NCI-H2227 treated with DMSO at 0.1 percent for 48 hours (cell line): ENCODE measurements at regions not wholly inside any gene's neighbourhood (a gene's known extent, or its start where the extent isn't known, plus 50 kb on each side); places are given as distances from the start of the nearest gene placed in this dataset.

Experiments used
- DNase-seq: peaks from one replicate; lab custom pipeline; 2025; lab: John Stamatoyannopoulos, UW

GRCh38 chr9:82153032-82153431, 164.5 kb downstream of the SPATA31D1 start:
- DNase-seq: no peak

GRCh38 chr9:82154573-82154972, 166.0 kb downstream of the SPATA31D1 start:
- no peak for DNase-seq

- DNase-seq: no peak
Observed at GRCh38 chr9:82161876-82162275, 173.3 kb downstream of the SPATA31D1 start.

GRCh38 chr9:82164159-82164558, 175.6 kb downstream of the SPATA31D1 start:
- DNase-seq: no peak

GRCh38 chr9:82167296-82167695, 178.7 kb downstream of the SPATA31D1 start:
- DNase-seq: no peak

GRCh38 chr9:82168585-82168984, 180.0 kb downstream of the SPATA31D1 start:
- no peak for DNase-seq

GRCh38 chr9:82170866-82171265, 182.3 kb downstream of the SPATA31D1 start:
- no peak for DNase-seq

GRCh38 chr9:82171271-82171670, 182.7 kb downstream of the SPATA31D1 start:
- DNase-seq: no peak

GRCh38 chr9:82180711-82181110, 192.1 kb downstream of the SPATA31D1 start:
- no peak for DNase-seq

- DNase-seq: no peak
Observed at GRCh38 chr9:82183181-82183860, 194.7 kb downstream of the SPATA31D1 start.

GRCh38 chr9:82184524-82184923, 196.0 kb downstream of the SPATA31D1 start:
- DNase-seq: no peak

- DNase-seq: no peak
Observed at GRCh38 chr9:82188817-82189216, 200.2 kb downstream of the SPATA31D1 start.

GRCh38 chr9:82191082-82191770, 202.7 kb downstream of the SPATA31D1 start:
- DNase-seq: no peak

GRCh38 chr9:82192211-82192610, 203.6 kb downstream of the SPATA31D1 start:
- DNase-seq: no peak

GRCh38 chr9:82196622-82197441, 208.3 kb downstream of the SPATA31D1 start:
- DNase-seq: no peak

- no peak for DNase-seq
Observed at GRCh38 chr9:82201196-82201595, 212.6 kb downstream of the SPATA31D1 start.

GRCh38 chr9:82202808-82203207, 214.2 kb downstream of the SPATA31D1 start:
- DNase-seq: no peak

- DNase-seq: peak; percentile 3
Observed at GRCh38 chr9:82206490-82206889, 217.9 kb downstream of the SPATA31D1 start.

- DNase-seq: no peak
Observed at GRCh38 chr9:82206946-82207345, 218.4 kb downstream of the SPATA31D1 start.

GRCh38 chr9:82208741-82209450, 220.3 kb downstream of the SPATA31D1 start:
- DNase-seq: no peak

GRCh38 chr9:82209797-82210470, 221.4 kb downstream of the SPATA31D1 start:
- no peak for DNase-seq

- DNase-seq: no peak
Observed at GRCh38 chr9:82212885-82213284, 224.3 kb downstream of the SPATA31D1 start.
